T-helper 2 cell treated with Interferon-gamma antibody and Interleukin-4, amounts not matched to agents 100 ng/mL and 5 ng/mL, for 36 hours (primary cell): ENCODE measurements at regions not wholly inside any gene's neighbourhood (a gene's known extent, or its start where the extent isn't known, plus 50 kb on each side); places are given as distances from the start of the nearest gene placed in this dataset.

Experiments used
- intact Hi-C: fragments of 100-400 bp; cut with micrococcal nuclease; formaldehyde crosslinking; loops from one replicate; pipeline ENCODE4 v1.15.1; 2023

- intact Hi-C loops = no loop called here
These were observed 255.8 kb upstream of the HNRNPA3 start for GRCh38 chr2:176956791-176957190.

GRCh38 chr2:176959614-176960013 is 253.0 kb upstream of the HNRNPA3 start:
- intact Hi-C loops = no loop called here

DNA sequence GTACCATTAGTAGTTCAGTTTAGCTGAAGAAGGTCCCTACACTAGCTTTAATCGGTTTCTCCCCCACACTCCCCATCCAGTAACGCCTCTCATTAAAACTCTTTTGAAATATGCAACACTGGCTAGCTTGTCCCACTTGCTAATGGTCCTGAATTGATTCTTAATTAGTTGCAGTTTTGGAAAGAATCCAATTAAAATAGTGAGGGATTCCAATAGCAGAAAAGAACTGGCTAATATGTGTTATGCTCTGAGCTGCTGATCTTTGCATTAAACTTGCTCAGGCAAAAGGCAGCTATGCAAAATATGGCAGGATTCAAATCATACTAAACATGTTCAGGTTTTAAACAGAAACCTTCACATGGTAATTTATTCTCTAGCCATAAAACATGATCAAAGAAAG is 252.5 kb upstream of the HNRNPA3 start:
- intact Hi-C loops = no loop called here

- intact Hi-C loops = no loop called here
These were observed 251.7 kb upstream of the HNRNPA3 start for GRCh38 chr2:176960736-176961520.

DNA sequence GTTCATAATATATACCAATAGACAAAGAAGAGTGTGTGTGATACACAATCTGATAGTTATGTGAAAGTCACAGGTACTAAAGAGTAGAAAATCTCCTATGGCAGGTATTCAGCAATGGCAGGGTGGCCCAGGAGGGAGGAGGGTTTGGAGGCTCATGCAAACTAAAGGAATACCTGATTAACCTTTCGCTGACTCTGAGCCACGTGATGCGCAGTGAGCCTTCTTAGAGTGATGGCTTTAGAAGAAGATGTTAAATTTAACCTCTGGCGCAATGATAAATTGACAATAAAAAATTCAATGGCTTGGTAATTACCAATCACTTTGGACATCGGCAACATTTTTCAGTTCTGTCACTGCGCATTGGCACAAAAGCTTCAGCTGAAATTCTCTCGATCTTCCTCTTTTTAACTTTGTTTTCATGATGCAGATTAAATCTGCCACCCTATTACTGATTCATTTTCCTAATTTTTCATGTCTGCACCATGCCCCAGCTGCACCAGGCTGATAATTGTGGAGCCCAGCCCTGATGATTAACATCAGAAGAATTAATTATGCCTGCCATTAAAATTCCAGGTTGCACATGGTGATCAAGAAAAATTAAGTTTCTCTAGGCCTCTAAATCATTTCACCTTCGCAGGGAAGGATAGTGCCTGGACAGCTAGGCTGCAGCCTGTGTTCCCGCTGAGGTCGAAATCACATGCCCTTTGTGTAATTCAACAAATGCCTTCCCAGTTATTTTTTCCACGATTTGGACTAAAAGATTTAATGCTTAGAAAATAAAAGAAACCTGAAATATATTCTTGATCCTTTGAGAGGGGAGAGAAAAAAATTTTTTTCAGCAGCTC is 250.6 kb upstream of the HNRNPA3 start:
- intact Hi-C loops = no loop called here

DNA sequence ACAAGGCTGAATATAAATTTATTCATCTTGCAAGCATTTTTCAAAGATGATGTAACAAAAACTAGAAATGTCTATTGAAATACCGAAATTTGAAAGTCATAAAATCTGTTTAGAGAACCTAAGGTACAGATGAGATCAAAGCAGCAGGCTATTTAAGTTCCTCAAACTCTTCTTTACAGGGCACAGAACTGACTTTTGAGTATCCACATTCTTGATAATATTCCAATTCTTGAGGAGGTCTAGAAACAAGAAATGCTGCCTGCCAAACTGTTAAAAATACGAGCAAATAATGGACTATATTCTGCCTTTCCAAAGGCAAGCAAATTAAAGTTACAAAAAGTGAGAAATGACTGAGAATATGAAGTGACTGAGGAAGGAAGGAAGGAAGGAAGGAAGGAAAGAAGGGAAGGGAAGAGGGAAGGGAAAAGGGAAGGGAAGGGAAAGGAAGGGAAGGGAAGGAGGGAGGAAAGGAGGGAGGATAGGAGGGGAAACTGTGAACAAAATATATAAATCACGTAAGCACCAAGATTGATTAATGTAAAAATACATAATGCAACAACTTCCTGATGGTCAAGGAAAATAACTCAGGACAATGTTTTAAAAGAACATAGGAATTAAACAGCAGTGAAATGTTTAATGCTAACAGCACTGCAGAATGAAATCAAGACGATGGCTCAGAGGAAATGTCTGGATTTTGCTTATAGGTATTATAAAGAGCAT is 248.9 kb upstream of the HNRNPA3 start:
- intact Hi-C loops = no loop called here

GRCh38 chr2:176967911-176968450 is 244.6 kb upstream of the HNRNPA3 start:
- intact Hi-C loops = no loop called here

- intact Hi-C loops = no loop called here
These were observed 242.8 kb upstream of the HNRNPA3 start for GRCh38 chr2:176969642-176970359.

DNA sequence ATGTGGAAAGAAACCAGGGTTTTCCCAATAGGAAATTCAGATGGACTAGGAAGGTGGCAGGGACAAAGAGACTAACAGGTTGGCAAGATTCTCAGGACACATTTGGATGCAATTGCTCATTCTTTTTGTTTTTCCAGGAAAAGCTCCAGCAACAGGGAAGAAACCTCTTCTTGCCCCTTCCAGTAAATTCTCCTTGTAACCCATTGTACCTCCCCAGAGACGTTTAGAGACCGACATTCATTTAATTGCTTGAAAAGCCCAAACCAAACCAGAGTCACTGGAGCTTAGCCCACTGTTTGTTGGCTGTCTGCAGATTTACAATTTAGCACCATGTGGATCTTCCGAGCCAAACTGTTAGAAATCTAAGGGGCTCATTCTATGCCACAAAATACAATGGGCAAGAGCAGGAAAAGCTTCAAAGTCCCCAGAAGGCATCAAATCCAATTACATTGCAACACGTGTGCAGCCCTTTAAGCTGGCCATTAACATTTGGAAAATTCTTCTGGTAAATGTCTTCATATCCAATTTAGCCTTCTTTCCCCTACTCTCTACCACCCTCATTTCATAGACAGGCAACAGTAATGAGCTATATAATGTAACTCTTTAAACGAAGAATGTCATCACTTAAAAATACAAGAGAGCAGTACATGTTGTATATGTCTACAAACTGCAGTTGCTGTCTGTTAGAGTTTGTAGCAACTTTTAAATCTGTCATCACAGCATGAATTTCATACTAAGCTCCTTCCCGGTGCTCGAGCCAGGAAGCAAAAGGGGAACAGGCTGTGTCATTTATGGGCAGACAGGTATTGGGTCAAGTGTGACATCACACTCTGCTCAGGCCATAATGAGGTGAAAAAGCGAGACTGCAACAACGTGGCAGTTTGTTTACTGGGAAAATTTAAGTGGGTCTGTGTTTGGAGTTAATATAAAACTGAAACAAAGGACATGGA is 235.6 kb upstream of the HNRNPA3 start:
- intact Hi-C loops = no loop called here

GRCh38 chr2:176978921-176979320 is 233.7 kb upstream of the HNRNPA3 start:
- intact Hi-C loops = no loop called here

- intact Hi-C loops = no loop called here
These were observed 232.4 kb upstream of the HNRNPA3 start for GRCh38 chr2:176979981-176980710.

DNA sequence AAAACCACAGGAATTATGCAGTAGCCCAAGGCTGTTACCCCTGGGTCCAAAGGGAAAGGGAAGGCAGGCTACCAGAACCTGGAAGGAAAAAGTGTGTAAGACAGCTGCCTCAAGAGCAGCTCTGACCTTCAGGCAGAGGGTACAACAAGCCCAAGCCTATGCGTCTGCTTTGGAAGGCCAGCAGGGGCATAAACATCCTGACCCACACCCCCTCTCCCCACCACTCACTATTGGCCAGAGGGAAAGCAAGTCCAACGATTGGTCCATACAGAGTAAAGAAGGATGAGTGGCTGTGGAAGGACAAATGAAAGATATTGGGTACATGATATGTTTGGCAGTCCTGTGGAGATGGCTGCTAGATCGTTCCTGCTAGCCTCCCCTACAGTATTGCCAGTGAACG is 227.6 kb upstream of the HNRNPA3 start:
- intact Hi-C loops = no loop called here

DNA sequence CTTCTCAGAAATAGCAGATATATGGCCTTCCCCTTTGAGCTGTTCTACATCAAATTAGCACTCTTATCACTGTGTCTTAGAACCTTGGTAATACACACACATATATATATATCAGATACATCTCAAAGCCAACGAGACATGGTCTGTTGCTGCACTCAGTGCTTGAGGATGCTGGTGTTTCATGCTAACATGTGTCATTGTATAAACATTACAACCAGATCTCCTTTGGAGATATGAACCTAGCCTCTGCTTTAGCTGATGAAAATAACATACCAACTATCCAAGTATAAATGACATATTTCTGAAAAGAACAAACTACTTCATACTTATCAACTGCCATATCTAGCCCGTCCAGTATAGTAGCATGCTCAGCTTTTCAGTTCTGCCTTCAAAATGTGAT is 226.7 kb upstream of the HNRNPA3 start:
- intact Hi-C loops = no loop called here

- intact Hi-C loops = no loop called here
These were observed 226.1 kb upstream of the HNRNPA3 start for GRCh38 chr2:176986487-176986886.

DNA sequence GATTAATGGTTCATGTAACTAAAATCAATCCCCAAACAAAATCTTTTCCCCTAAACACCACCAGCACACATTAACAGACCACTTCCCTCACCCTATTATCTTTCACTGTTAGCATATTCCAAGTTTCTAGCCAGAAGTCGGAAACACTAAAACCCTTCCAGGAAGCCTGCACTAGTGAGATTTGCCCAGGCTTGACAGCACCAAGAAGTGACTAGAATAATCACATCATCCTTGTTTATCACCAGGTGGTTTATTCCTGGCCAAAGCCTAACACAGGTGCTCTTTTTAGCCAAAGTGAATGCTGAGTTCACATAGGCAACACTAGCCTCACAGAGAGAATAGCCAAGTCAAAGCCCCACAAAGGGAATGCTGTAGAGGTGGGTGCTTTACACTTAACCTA is 221.2 kb upstream of the HNRNPA3 start:
- intact Hi-C loops = no loop called here

DNA sequence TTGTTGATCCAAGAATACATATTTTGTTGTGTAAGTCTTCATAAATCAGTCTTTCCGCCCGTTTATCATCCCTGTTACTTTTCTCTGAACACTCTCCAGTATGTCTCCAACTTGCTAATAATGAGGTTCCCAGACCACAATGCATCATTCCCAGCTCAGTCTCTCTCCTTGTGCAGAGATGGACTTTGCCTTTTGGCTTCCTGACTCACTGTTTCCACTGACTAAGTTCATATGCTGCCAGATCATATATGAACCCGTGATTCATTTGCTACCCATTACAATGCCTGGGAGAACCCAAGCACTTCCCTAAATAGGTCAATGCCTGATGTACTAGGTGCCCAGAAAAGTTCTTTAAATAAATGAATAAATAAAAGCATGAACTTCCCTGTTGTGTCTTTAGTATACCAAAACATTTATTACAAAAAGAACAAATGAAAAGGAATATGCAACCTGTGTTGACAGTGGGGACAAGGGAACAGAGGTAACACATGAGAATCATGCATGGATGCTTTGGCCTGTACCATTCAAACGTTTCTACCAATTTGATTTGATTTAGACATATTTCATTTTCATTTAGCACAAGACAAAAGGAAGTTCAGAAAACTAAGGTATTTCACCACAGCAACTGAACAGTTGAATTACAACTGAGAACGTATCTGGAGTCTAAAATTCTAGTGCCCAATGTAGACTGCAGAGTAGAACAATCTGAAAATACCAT is 215.4 kb upstream of the HNRNPA3 start:
- intact Hi-C loops = loop anchor here (5.0 kb wide), 1 partner anchor 65 kb away; no protein-coding TSS in a partner anchor

- intact Hi-C loops = loop anchor here (5.0 kb wide), 1 partner anchor 65 kb away; no protein-coding TSS in a partner anchor
These were observed 214.8 kb upstream of the HNRNPA3 start for GRCh38 chr2:176997792-176998169.

- intact Hi-C loops = loop anchor here (5.0 kb wide), 1 partner anchor 67 kb away; no protein-coding TSS in a partner anchor
These were observed 213.3 kb upstream of the HNRNPA3 start for GRCh38 chr2:176999301-176999700.
